Naive thymus-derived CD8-positive, alpha-beta T cell (primary cell): ENCODE measurements at regions not wholly inside any gene's neighbourhood (a gene's known extent, or its start where the extent isn't known, plus 50 kb on each side); places are given as distances from the start of the nearest gene placed in this dataset.
"Not testable (repeated sequence)": the region's sequence is repeated elsewhere in the genome, so short reads cannot be mapped to it uniquely, and the experiment has no call there.

Source experiments
- ATAC-seq, 2 donors: fragments of 150-1000 bp; cut with Tn5 transposase in 1 of 2; sonication (Bioruptor Pico), chemical (Tn5 transposase) in 1 of 2; 1 replicate in 1 of 2; 2 replicates in 1 of 2; pipeline ENCODE4 v1.10.0; 2021; ENCODE audit warnings: mild to moderate bottlenecking in 2 of 2, moderate library complexity in 2 of 2
- POLR2A ChIA-PET: fragments of 350-600 bp; sonication (Branson Sonifier 250); formaldehyde crosslinking; loops from one replicate; lab custom pipeline; 2021; ENCODE audit warnings: antibody characterized with exemption; lab: Charles Lee
- DNase-seq, 10 donors: peaks; one replicate each; pipeline versions ENCODE4 v3.0.0 to v3.0.0-alpha.2; 2020 to 2022
- H3K27ac Mint-ChIP-seq, 10 donors: one replicate each; pipeline ENCODE4 v1.8.0; 2020 to 2022; ENCODE audit warnings: mild to moderate bottlenecking in 10 of 10, mixed read lengths in 10 of 10, moderate library complexity in 4 of 10, inconsistent platforms in 1 of 10
- H3K27me3 Mint-ChIP-seq, 5 donors: one replicate each; pipeline ENCODE4 v1.8.0; 2021 to 2022; ENCODE audit warnings: mixed read lengths in 5 of 5
- H3K36me3 Mint-ChIP-seq, 3 donors: one replicate each; pipeline ENCODE4 v1.8.0; 2020 to 2022; ENCODE audit warnings: mixed read lengths in 3 of 3, mild to moderate bottlenecking in 2 of 3, inconsistent platforms in 1 of 3
- H3K4me1 Mint-ChIP-seq, 4 donors: one replicate each; pipeline ENCODE4 v1.8.0; 2021 to 2022; ENCODE audit warnings: mixed read lengths in 4 of 4
- H3K4me3 Mint-ChIP-seq, 10 donors: one replicate each; pipeline ENCODE4 v1.8.0; 2020 to 2022; ENCODE audit warnings: mild to moderate bottlenecking in 10 of 10, mixed read lengths in 10 of 10, moderate library complexity in 6 of 10, inconsistent platforms in 1 of 10
- H3K9me3 Mint-ChIP-seq, 9 donors: one replicate each; pipeline ENCODE4 v1.8.0; 2020 to 2022; ENCODE audit warnings: mixed read lengths in 9 of 9, mild to moderate bottlenecking in 3 of 9, inconsistent platforms in 1 of 9, moderate library complexity in 1 of 9

- no peak overlapping the region for H3K4me3 Mint-ChIP-seq
- no peaks in the 10 kb centered on the region for H3K4me1 Mint-ChIP-seq
- no peak for ATAC-seq
- POLR2A ChIA-PET: no interaction called here
- no peak overlapping the region for H3K27ac Mint-ChIP-seq
- H3K27me3 Mint-ChIP-seq: peaks cover 1 to 10% (median 5%) of the 10 kb centered on the region in 5 donors
- no peak for DNase-seq
- no peaks in the 10 kb centered on the region for H3K9me3 Mint-ChIP-seq
- no peaks in the 10 kb centered on the region for H3K36me3 Mint-ChIP-seq
Measured at GRCh38 chr5:96199713-96200183, 233.3 kb downstream of the PCSK1 start.

GRCh38 chr5:96198356-96199058 is 234.5 kb downstream of the PCSK1 start:
- POLR2A ChIA-PET: no interaction called here
- Mint-ChIP-seq H3K4me1 (peaks cover 0 to 5% (median 0%) of the 10 kb centered on the region in 4 donors), H3K9me3 (no peaks in the 10 kb centered on the region), H3K36me3 (no peaks in the 10 kb centered on the region), H3K27ac (no peak overlapping the region), H3K27me3 (peaks cover 1 to 16% (median 7%) of the 10 kb centered on the region in 5 donors), H3K4me3 (no peak overlapping the region)
- DNase-seq (no peak), ATAC-seq (no peak)

GRCh38 chr5:96197767-96198166 is 235.3 kb downstream of the PCSK1 start:
- H3K4me3 Mint-ChIP-seq, H3K36me3 Mint-ChIP-seq, ATAC-seq, DNase-seq, H3K4me1 Mint-ChIP-seq, H3K27ac Mint-ChIP-seq, POLR2A ChIA-PET, H3K9me3 Mint-ChIP-seq: not testable (repeated sequence)
- H3K27me3 Mint-ChIP-seq: peaks cover 1 to 20% (median 7%) of the 10 kb centered on the region in 5 donors

- H3K36me3 Mint-ChIP-seq: no peaks in the 10 kb centered on the region
- H3K27ac Mint-ChIP-seq: no peak overlapping the region
- peaks cover 0 to 9% (median 0%) of the 10 kb centered on the region in 4 donors for H3K4me1 Mint-ChIP-seq
- ATAC-seq (no peak), DNase-seq (no peak)
- H3K4me3 Mint-ChIP-seq: no peak overlapping the region
- H3K27me3 Mint-ChIP-seq: peaks cover 1 to 20% (median 7%) of the 10 kb centered on the region in 5 donors
- POLR2A ChIA-PET: no interaction called here
- H3K9me3 Mint-ChIP-seq: no peaks in the 10 kb centered on the region
Measured at GRCh38 chr5:96197347-96197746, 235.7 kb upstream of the ELL2 start.

GRCh38 chr5:96196890-96197289 is 235.2 kb upstream of the ELL2 start:
- POLR2A ChIA-PET: no interaction called here
- DNase-seq: no peak
- Mint-ChIP-seq H3K27me3 (peaks cover 3 to 20% (median 7%) of the 10 kb centered on the region in 5 donors), H3K9me3 (no peaks in the 10 kb centered on the region), H3K4me1 (peaks cover 0 to 9% (median 0%) of the 10 kb centered on the region in 4 donors), H3K27ac (no peak overlapping the region), H3K36me3 (no peaks in the 10 kb centered on the region), H3K4me3 (no peak overlapping the region)
- ATAC-seq: no peak

GRCh38 chr5:96196407-96196806 is 234.8 kb upstream of the ELL2 start:
- POLR2A ChIA-PET: no interaction called here

GRCh38 chr5:96195123-96195522 is 233.5 kb upstream of the ELL2 start:
- Mint-ChIP-seq H3K4me1 (peaks cover 0 to 9% (median 0%) of the 10 kb centered on the region in 4 donors), H3K27ac (no peak overlapping the region), H3K4me3 (no peak overlapping the region), H3K27me3 (peaks cover 4 to 31% (median 8%) of the 10 kb centered on the region in 5 donors), H3K9me3 (no peaks in the 10 kb centered on the region), H3K36me3 (no peaks in the 10 kb centered on the region)
- ATAC-seq (no peak), DNase-seq (no peak)
- POLR2A ChIA-PET: no interaction called here

More at GRCh38 chr5:96196407-96196806, 234.8 kb upstream of the ELL2 start:
- no peak overlapping the region for H3K4me3 Mint-ChIP-seq
- H3K27ac Mint-ChIP-seq: no peak overlapping the region
- H3K27me3 Mint-ChIP-seq: peaks cover 3 to 20% (median 4%) of the 10 kb centered on the region in 5 donors
- H3K9me3 Mint-ChIP-seq: no peaks in the 10 kb centered on the region
- ATAC-seq: no peak
- H3K4me1 Mint-ChIP-seq: peaks cover 0 to 9% (median 0%) of the 10 kb centered on the region in 4 donors
- no peak for DNase-seq
- no peaks in the 10 kb centered on the region for H3K36me3 Mint-ChIP-seq

GRCh38 chr5:96194593-96194992 is 232.9 kb upstream of the ELL2 start:
- Mint-ChIP-seq H3K27ac (no peak overlapping the region), H3K27me3 (peaks cover 6 to 36% (median 8%) of the 10 kb centered on the region in 5 donors)
- ATAC-seq: no peak

GRCh38 chr5:96193946-96194345 is 232.3 kb upstream of the ELL2 start:
- Mint-ChIP-seq H3K4me1 (peaks cover 0 to 9% (median 0%) of the 10 kb centered on the region in 4 donors), H3K27me3 (peaks cover 6 to 43% (median 8%) of the 10 kb centered on the region in 5 donors), H3K9me3 (no peaks in the 10 kb centered on the region), H3K36me3 (no peaks in the 10 kb centered on the region), H3K4me3 (no peak overlapping the region), H3K27ac (no peak overlapping the region)
- DNase-seq: no peak
- POLR2A ChIA-PET: no interaction called here
- ATAC-seq: no peak

More at GRCh38 chr5:96194593-96194992, 232.9 kb upstream of the ELL2 start:
- Mint-ChIP-seq H3K36me3 (no peaks in the 10 kb centered on the region), H3K4me3 (no peak overlapping the region), H3K4me1 (peaks cover 0 to 9% (median 0%) of the 10 kb centered on the region in 4 donors), H3K9me3 (no peaks in the 10 kb centered on the region)
- POLR2A ChIA-PET: no interaction called here
- DNase-seq: no peak

GRCh38 chr5:96189987-96190386 is 228.3 kb upstream of the ELL2 start:
- Mint-ChIP-seq H3K9me3 (peaks cover under 1 to 23% (median 8%) of the 10 kb centered on the region in 9 donors), H3K27me3 (peaks cover 3 to 33% (median 8%) of the 10 kb centered on the region in 5 donors), H3K36me3 (no peaks in the 10 kb centered on the region), H3K4me3 (no peak overlapping the region), H3K4me1 (peaks cover 0 to 9% (median 0%) of the 10 kb centered on the region in 4 donors), H3K27ac (no peak overlapping the region)
- POLR2A ChIA-PET: no interaction called here
- ATAC-seq (no peak), DNase-seq (no peak)

GRCh38 chr5:96189028-96189826 is 227.6 kb upstream of the ELL2 start:
- DNase-seq (no peak), ATAC-seq (no peak)
- Mint-ChIP-seq H3K9me3 (peaks cover 3 to 31% (median 11%) of the 10 kb centered on the region in 9 donors), H3K4me3 (no peak overlapping the region), H3K27ac (peak overlapping the region in 1 of 10 donors; percentile 11), H3K4me1 (peaks cover 0 to 9% (median 0%) of the 10 kb centered on the region in 4 donors), H3K36me3 (no peaks in the 10 kb centered on the region), H3K27me3 (peaks cover 3 to 33% (median 8%) of the 10 kb centered on the region in 5 donors)
- POLR2A ChIA-PET: no interaction called here

GRCh38 chr5:96187309-96188027 is 225.8 kb upstream of the ELL2 start:
- peaks cover 3 to 23% (median 8%) of the 10 kb centered on the region in 5 donors for H3K27me3 Mint-ChIP-seq
- no peak overlapping the region for H3K4me3 Mint-ChIP-seq
- H3K4me1 Mint-ChIP-seq: no peaks in the 10 kb centered on the region
- POLR2A ChIA-PET: no interaction called here
- peaks cover 3 to 34% (median 11%) of the 10 kb centered on the region in 9 donors for H3K9me3 Mint-ChIP-seq
- no peaks in the 10 kb centered on the region for H3K36me3 Mint-ChIP-seq
- no peak overlapping the region for H3K27ac Mint-ChIP-seq
- ATAC-seq (no peak), DNase-seq (no peak)
